WTC11 (cell line): ENCODE measurements at regions not wholly inside any gene's neighbourhood (a gene's known extent, or its start where the extent isn't known, plus 50 kb on each side); places are given as distances from the start of the nearest gene placed in this dataset.

ENCODE experiments used
- NFE2L1 ChIP-seq: sonication (generic); formaldehyde crosslinking; IDR thresholded peaks from 2 replicates; pipeline ENCODE4 v1.8.1; 2023; ENCODE audit warnings: missing genetic modification reagents
- NR2C2 ChIP-seq: sonication (generic); formaldehyde crosslinking; IDR thresholded peaks from 2 replicates; pipeline ENCODE4 v1.8.0; 2022; ENCODE audit warnings: mild to moderate bottlenecking, missing genetic modification reagents
- TF ChIP-seq, protein P1 (sequence below): fragments of 200-600 bp; IDR thresholded peaks from 2 replicates; pipeline ENCODE4 v1.8.0; 2022; ENCODE audit warnings: antibody characterized with exemption

DNA sequence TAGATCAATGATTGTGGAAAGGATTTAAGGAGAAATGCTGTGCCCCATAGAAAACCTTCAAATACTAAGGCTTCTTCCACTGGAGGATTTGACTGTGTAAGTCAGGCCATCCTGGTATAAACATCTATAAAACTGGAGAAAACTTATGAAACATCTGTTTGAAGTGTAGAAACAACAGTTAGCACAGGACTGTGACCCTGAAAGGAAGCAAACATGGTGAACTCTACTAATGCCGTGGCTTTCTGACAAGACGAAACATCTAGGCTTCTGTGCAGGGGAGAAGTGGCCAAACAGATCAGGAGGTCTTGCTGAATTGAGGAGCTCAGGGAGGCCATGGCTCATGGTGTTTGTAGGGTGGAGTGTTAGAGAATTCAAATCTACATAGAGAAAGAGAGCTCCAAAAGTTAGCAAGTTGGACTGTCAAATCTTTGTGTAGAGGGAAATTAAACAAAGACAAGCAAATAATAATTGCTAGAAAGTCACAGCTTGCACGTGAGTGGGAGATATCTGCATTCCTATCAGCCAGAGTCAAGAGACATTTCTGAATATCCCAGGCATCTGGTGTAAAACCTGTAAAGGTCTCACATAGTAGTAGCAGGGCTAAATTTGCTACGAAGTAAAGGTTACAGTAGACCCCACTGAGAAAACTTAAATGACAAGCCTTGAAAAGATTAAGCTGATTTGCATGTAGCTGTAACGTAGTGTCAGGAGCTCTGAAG lies 566.8 kb upstream of the B3GALT2 start:
- TF ChIP-seq, protein P1, sequence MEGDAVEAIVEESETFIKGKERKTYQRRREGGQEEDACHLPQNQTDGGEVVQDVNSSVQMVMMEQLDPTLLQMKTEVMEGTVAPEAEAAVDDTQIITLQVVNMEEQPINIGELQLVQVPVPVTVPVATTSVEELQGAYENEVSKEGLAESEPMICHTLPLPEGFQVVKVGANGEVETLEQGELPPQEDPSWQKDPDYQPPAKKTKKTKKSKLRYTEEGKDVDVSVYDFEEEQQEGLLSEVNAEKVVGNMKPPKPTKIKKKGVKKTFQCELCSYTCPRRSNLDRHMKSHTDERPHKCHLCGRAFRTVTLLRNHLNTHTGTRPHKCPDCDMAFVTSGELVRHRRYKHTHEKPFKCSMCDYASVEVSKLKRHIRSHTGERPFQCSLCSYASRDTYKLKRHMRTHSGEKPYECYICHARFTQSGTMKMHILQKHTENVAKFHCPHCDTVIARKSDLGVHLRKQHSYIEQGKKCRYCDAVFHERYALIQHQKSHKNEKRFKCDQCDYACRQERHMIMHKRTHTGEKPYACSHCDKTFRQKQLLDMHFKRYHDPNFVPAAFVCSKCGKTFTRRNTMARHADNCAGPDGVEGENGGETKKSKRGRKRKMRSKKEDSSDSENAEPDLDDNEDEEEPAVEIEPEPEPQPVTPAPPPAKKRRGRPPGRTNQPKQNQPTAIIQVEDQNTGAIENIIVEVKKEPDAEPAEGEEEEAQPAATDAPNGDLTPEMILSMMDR, result no peak
- no peak for TF ChIP-seq NFE2L1
- TF ChIP-seq NR2C2 (CRISPR knock-in tag), result no peak
